Endothelial cell (in vitro differentiated cells): ENCODE measurements at regions not wholly inside any gene's neighbourhood (a gene's known extent, or its start where the extent isn't known, plus 50 kb on each side); places are given as distances from the start of the nearest gene placed in this dataset.

Experiments used
- DNase-seq: peaks from one replicate; pipeline ENCODE4 v3.0.0; 2021; ENCODE audit warnings: low spot score
- H3K27ac Mint-ChIP-seq: one replicate; pipeline ENCODE4 v1.8.0; 2021; ENCODE audit warnings: mixed read lengths, inconsistent platforms; ENCODE audit not compliant: unreplicated experiment
- H3K27me3 Mint-ChIP-seq: one replicate; pipeline ENCODE4 v1.8.0; 2021; ENCODE audit warnings: mild to moderate bottlenecking, moderate library complexity, mixed read lengths, inconsistent platforms; ENCODE audit not compliant: unreplicated experiment
- H3K36me3 Mint-ChIP-seq: one replicate; pipeline ENCODE4 v1.8.0; 2021; ENCODE audit warnings: mild to moderate bottlenecking, low read depth, mixed read lengths, inconsistent platforms; ENCODE audit not compliant: unreplicated experiment
- H3K4me1 Mint-ChIP-seq: one replicate; pipeline ENCODE4 v1.8.0; 2021; ENCODE audit warnings: mild to moderate bottlenecking, mixed read lengths, inconsistent platforms; ENCODE audit not compliant: unreplicated experiment
- H3K4me3 Mint-ChIP-seq: one replicate; pipeline ENCODE4 v1.8.0; 2021; ENCODE audit warnings: mild to moderate bottlenecking, mixed read lengths, inconsistent platforms; ENCODE audit not compliant: unreplicated experiment
- H3K9me3 Mint-ChIP-seq: one replicate; pipeline ENCODE4 v1.8.0; 2021; ENCODE audit warnings: mixed read lengths, inconsistent platforms; ENCODE audit not compliant: unreplicated experiment
- TF ChIP-seq, protein P1 (sequence below): fragments of 200-600 bp; sonication (generic); IDR thresholded peaks from one replicate; pipeline ENCODE4 v1.5.0; 2021; ENCODE audit warnings: antibody characterized with exemption; ENCODE audit not compliant: unreplicated experiment

- peaks cover 9% of the 10 kb centered on the region for H3K9me3 Mint-ChIP-seq
- TF ChIP-seq, protein P1, sequence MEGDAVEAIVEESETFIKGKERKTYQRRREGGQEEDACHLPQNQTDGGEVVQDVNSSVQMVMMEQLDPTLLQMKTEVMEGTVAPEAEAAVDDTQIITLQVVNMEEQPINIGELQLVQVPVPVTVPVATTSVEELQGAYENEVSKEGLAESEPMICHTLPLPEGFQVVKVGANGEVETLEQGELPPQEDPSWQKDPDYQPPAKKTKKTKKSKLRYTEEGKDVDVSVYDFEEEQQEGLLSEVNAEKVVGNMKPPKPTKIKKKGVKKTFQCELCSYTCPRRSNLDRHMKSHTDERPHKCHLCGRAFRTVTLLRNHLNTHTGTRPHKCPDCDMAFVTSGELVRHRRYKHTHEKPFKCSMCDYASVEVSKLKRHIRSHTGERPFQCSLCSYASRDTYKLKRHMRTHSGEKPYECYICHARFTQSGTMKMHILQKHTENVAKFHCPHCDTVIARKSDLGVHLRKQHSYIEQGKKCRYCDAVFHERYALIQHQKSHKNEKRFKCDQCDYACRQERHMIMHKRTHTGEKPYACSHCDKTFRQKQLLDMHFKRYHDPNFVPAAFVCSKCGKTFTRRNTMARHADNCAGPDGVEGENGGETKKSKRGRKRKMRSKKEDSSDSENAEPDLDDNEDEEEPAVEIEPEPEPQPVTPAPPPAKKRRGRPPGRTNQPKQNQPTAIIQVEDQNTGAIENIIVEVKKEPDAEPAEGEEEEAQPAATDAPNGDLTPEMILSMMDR = no peak
These were observed 869.5 kb upstream of the EPHA5 start for GRCh38 chr4:66539745-66540144.

DNA sequence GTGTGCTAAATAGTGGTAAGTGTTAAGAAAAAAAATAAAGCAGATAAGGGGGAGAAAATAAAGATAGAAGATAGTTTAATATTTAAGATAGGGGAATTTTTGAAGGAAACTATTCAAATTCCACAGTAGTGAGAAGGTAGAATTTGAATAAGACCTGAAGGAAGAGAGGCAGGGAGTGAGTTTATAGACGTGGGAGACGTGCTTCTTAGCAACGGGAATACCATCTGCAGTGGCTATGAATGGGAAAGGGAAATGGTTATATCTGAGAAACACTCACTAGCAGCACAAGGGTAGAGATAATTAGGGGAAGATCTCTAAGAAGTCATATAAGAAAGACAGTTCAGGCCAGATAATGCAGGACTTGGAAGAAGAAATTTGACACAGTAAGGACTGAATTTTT, 854.5 kb upstream of the EPHA5 start:
- Mint-ChIP-seq H3K9me3 (no peaks in the 10 kb centered on the region), H3K27ac (no peak overlapping the region), H3K27me3 (no peaks in the 10 kb centered on the region), H3K4me1 (no peaks in the 10 kb centered on the region), H3K4me3 (no peak overlapping the region), H3K36me3 (no peaks in the 10 kb centered on the region)
- no peak for DNase-seq
- TF ChIP-seq, protein P1 = no peak

More at GRCh38 chr4:66539745-66540144, 869.5 kb upstream of the EPHA5 start:
- H3K27me3 Mint-ChIP-seq = peaks cover 9% of the 10 kb centered on the region
- DNase-seq = no peak
- H3K27ac Mint-ChIP-seq = no peak overlapping the region
- peaks cover 3% of the 10 kb centered on the region for H3K36me3 Mint-ChIP-seq
- no peak overlapping the region for H3K4me3 Mint-ChIP-seq
- peaks cover 7% of the 10 kb centered on the region for H3K4me1 Mint-ChIP-seq

DNA sequence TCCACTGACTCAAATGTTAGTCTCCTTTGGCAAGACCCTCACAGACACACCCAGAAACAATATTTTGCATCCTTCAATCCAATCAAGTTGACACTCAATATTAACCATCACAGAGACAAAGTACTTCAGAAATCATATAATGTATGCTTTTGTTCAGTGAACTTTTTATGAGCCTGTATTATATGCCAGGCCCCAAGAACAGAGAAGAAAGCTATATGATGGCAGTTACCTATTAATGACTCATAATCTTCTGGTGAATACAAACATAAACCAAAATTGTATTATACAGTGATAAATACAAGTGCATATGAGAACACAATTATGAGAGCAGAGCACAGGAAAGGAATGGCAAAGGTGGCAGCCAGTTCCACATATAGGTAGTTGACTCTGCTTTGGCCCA, 852.0 kb upstream of the EPHA5 start:
- H3K4me1 Mint-ChIP-seq = no peaks in the 10 kb centered on the region
- no peak overlapping the region for H3K27ac Mint-ChIP-seq
- no peak overlapping the region for H3K4me3 Mint-ChIP-seq
- H3K27me3 Mint-ChIP-seq = no peaks in the 10 kb centered on the region
- no peaks in the 10 kb centered on the region for H3K36me3 Mint-ChIP-seq
- H3K9me3 Mint-ChIP-seq = no peaks in the 10 kb centered on the region
- DNase-seq = no peak
- TF ChIP-seq, protein P1 = no peak

DNA sequence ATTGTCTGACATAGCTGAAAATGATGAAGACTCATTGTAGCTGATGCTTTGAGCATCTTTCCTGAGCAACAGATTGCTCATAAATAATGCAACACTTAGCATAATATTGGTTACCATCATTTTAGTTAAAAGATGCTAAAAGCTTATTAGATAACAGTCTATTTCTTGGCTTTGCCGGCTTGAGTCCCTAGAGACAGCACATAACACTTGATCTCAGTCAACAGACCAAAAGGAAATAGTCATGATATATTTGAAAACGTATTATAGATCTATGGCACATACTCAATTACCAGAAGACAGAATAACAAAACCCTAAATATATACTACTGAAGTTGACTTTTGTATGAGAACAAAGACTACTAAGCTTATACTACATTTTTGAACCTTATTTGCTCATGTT, 846.7 kb upstream of the EPHA5 start:
- TF ChIP-seq, protein P1 = no peak
- no peak overlapping the region for H3K4me3 Mint-ChIP-seq
- DNase-seq = no peak
- no peaks in the 10 kb centered on the region for H3K9me3 Mint-ChIP-seq
- H3K36me3 Mint-ChIP-seq = no peaks in the 10 kb centered on the region
- no peak overlapping the region for H3K27ac Mint-ChIP-seq
- no peaks in the 10 kb centered on the region for H3K4me1 Mint-ChIP-seq
- no peaks in the 10 kb centered on the region for H3K27me3 Mint-ChIP-seq

DNA sequence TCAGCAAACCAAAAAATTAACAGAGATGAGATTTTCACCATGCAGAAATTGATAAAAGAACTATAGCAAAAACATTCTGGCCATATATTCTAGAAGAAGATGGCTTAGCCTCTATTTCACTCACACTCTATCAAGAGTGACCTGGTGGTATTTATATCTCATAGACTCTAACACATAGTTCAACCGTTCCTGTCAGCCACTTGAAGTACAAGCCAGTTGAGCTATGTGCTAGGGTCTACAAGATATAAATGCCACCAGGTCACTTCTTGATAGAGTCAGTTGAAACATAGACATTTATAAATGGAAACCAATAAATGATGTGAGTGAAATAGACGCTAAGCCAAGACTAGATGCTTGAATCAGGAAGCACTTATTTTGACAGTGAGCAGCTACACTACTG, 836.7 kb upstream of the EPHA5 start:
- no peak overlapping the region for H3K4me3 Mint-ChIP-seq

More for the DNA sequence above, 836.7 kb upstream of the EPHA5 start:
- H3K27ac Mint-ChIP-seq = no peak overlapping the region
- no peak for DNase-seq
- H3K27me3 Mint-ChIP-seq = no peaks in the 10 kb centered on the region
- H3K36me3 Mint-ChIP-seq = no peaks in the 10 kb centered on the region
- H3K4me1 Mint-ChIP-seq = no peaks in the 10 kb centered on the region
- TF ChIP-seq, protein P1 = no peak
- H3K9me3 Mint-ChIP-seq = peaks cover 5% of the 10 kb centered on the region
